ENCODE measurements at regions not wholly inside any gene's neighbourhood (a gene's known extent, or its start where the extent isn't known, plus 50 kb on each side); places are given as distances from the start of the nearest gene placed in this dataset.

- TF ChIP-seq CTCF (IDR thresholded peaks at IDR 0.05): no peak
- ATAC-seq (ENCODE audit: low FRiP score): no peak
These were observed 60.6 kb downstream of the RTL6 start for GRCh38 chr22:44437216-44438055.

GRCh38 chr22:44436736-44437135 is 61.3 kb downstream of the RTL6 start:
- ATAC-seq (ENCODE audit: low FRiP score): no peak
- no peak for DNase-seq (ENCODE audit: low spot score)
- TF ChIP-seq CTCF (IDR thresholded peaks at IDR 0.05): no peak

More at GRCh38 chr22:44437216-44438055, 60.6 kb downstream of the RTL6 start:
- DNase-seq (ENCODE audit: low spot score): no peak

- DNase-seq (ENCODE audit: low spot score): no peak
- TF ChIP-seq CTCF (IDR thresholded peaks at IDR 0.05): no peak
- ATAC-seq (ENCODE audit: low FRiP score): no peak
These were observed 66.8 kb downstream of the RTL6 start for GRCh38 chr22:44431256-44431655.

GRCh38 chr22:44430716-44431115 is 67.3 kb downstream of the RTL6 start:
- TF ChIP-seq CTCF (IDR thresholded peaks at IDR 0.05): no peak
- ATAC-seq (ENCODE audit: low FRiP score) (no peak), DNase-seq (ENCODE audit: low spot score) (no peak)

GRCh38 chr22:44429941-44430587 is 68.0 kb downstream of the RTL6 start:
- no peak for TF ChIP-seq CTCF (IDR thresholded peaks at IDR 0.05)
- ATAC-seq (ENCODE audit: low FRiP score): no peak
- DNase-seq (ENCODE audit: low spot score): no peak

GRCh38 chr22:44428941-44429830 is 68.8 kb downstream of the RTL6 start:
- TF ChIP-seq CTCF (IDR thresholded peaks at IDR 0.05): no peak

More at GRCh38 chr22:44428941-44429830, 68.8 kb downstream of the RTL6 start:
- DNase-seq (ENCODE audit: low spot score) (no peak), ATAC-seq (ENCODE audit: low FRiP score) (no peak)
